ENCODE measurements at regions not wholly inside any gene's neighbourhood (a gene's known extent, or its start where the extent isn't known, plus 50 kb on each side); places are given as distances from the start of the nearest gene placed in this dataset.

DNA sequence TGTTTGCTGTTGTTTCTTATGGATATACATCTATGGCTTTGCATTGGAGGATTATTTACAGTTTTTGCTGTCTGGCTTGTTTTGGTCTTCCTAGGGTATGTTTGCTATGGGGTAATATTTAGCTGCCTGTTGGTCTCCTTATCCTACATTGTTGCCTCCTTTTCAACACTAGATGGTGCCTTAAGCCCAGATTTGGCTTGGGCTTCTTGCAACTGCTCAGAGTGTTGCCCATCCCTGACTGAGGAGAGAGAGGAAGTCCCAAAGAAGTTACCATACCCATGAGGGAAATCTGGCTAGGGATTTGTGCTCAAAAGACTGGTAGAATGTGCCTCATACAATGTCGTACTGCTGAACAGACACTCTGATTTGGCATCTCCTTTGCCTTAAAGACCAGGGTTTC lies 94.6 kb upstream of the MUCL1 start:
- WGBS (ENCODE audit: insufficient coverage) = 75% methylated on average over 1 of the region's 1 CpG

DNA sequence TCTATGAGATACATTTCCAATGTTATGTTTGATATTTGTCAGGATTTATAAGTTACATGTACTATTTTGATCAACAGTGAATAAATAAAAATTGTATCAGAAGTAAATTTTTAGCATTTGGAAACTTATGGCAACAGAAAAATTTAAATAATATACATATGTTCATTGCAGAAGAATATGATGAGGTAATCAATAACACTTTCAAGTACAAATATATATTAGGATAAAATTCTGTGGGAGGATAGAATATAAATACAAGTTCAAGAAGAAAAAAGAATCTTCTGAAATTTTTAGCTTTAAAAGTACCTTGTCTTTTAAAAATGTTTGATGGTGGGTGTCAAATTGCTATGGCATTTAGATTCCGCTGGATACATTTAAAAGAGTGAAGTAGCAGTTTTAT lies 102.8 kb upstream of the MUCL1 start:
- Histone ChIP-seq H2AFZ (ENCODE audit: insufficient read depth, low read depth, low read length, poor library complexity, severe bottlenecking) (no peak overlapping the region), H3K9me3 (ENCODE audit: control extremely low read depth in 1 of 3, control insufficient read depth in 2 of 3, insufficient read depth in 1 of 3, low read length in 2 of 3) (no peaks in the 10 kb centered on the region), H3K36me3 (replicated peaks in 1 of 2; ENCODE audit: control extremely low read depth in 1 of 2, control insufficient read depth in 1 of 2, extremely low read depth in 1 of 2, insufficient read depth in 2 of 2, low read length in 1 of 2) (no peaks in the 10 kb centered on the region), H4K20me1 (ENCODE audit: control insufficient read depth, insufficient read depth, low read length, poor library complexity, severe bottlenecking) (no peaks in the 10 kb centered on the region), H3K27me3 (replicated peaks in 1 of 4; ENCODE audit: control extremely low read depth in 1 of 4, control insufficient read depth in 3 of 4, insufficient read depth in 4 of 4, low read length in 3 of 4) (no peaks in the 10 kb centered on the region), H3K4me2 (replicated peaks; ENCODE audit: low read depth, low read length, poor library complexity, severe bottlenecking) (no peak overlapping the region), H3K4me3 (ENCODE audit: control extremely low read depth in 1 of 5, extremely low read depth in 1 of 5, insufficient read depth in 1 of 5, low read depth in 2 of 5, low read length in 4 of 5) (no peak overlapping the region), H3K4me1 (ENCODE audit: control insufficient read depth in 2 of 2, insufficient read depth in 2 of 2, low read length in 2 of 2) (no peaks in the 10 kb centered on the region), H3K79me2 (ENCODE audit: control insufficient read depth, insufficient read depth, low read length) (no peaks in the 10 kb centered on the region), H3K27ac (ENCODE audit: low read length in 2 of 2) (no peak overlapping the region), H3K9ac (ENCODE audit: low read length) (no peak overlapping the region)
- Mint-ChIP-seq H3K4me3 (no peak overlapping the region), H3K4me1 (peaks cover 7% of the 10 kb centered on the region), H3K27ac (no peak overlapping the region), H3K9me3 (ENCODE audit: insufficient read depth) (no peaks in the 10 kb centered on the region), H3K27me3 (peaks cover 3% of the 10 kb centered on the region)
- TF ChIP-seq EZH2 (IDR thresholded peaks at IDR 0.05; ENCODE audit: borderline replicate concordance, insufficient read depth, low read depth, low read length, poor library complexity, severe bottlenecking) = no peak
- TF ChIP-seq, protein P1, sequence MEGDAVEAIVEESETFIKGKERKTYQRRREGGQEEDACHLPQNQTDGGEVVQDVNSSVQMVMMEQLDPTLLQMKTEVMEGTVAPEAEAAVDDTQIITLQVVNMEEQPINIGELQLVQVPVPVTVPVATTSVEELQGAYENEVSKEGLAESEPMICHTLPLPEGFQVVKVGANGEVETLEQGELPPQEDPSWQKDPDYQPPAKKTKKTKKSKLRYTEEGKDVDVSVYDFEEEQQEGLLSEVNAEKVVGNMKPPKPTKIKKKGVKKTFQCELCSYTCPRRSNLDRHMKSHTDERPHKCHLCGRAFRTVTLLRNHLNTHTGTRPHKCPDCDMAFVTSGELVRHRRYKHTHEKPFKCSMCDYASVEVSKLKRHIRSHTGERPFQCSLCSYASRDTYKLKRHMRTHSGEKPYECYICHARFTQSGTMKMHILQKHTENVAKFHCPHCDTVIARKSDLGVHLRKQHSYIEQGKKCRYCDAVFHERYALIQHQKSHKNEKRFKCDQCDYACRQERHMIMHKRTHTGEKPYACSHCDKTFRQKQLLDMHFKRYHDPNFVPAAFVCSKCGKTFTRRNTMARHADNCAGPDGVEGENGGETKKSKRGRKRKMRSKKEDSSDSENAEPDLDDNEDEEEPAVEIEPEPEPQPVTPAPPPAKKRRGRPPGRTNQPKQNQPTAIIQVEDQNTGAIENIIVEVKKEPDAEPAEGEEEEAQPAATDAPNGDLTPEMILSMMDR (IDR thresholded peaks at IDR 0.05) = no peak
- POLR2A ChIA-PET = no interaction called here
- DNase-seq (no peak), ATAC-seq (ENCODE audit: low read depth) (no peak)
- CTCF ChIA-PET = interaction anchor here (1.1 to 4.4 kb wide), 8 partner anchors 10 to 393 kb away, joined by 3 to 78 read pairs (median 4); no protein-coding TSS in a partner anchor
- intact Hi-C loops (cut with micrococcal nuclease) = no loop called here
- no CpG with 5 or more reads among the region's 1 CpG for WGBS (ENCODE audit: insufficient coverage)

More for the DNA sequence above, 94.6 kb upstream of the MUCL1 start:
- POLR2A ChIA-PET = no interaction called here
- Histone ChIP-seq H3K4me1 (ENCODE audit: control insufficient read depth in 2 of 2, insufficient read depth in 2 of 2, low read length in 2 of 2) (no peaks in the 10 kb centered on the region), H3K9ac (ENCODE audit: low read length) (no peak overlapping the region), H3K4me2 (replicated peaks; ENCODE audit: low read depth, low read length, poor library complexity, severe bottlenecking) (no peak overlapping the region), H4K20me1 (ENCODE audit: control insufficient read depth, insufficient read depth, low read length, poor library complexity, severe bottlenecking) (no peaks in the 10 kb centered on the region), H3K27ac (ENCODE audit: low read length in 2 of 2) (no peak overlapping the region), H3K9me3 (ENCODE audit: control extremely low read depth in 1 of 3, control insufficient read depth in 2 of 3, insufficient read depth in 1 of 3, low read length in 2 of 3) (peaks cover 5 to 12% (median 6%) of the 10 kb centered on the region in 3 donors), H3K79me2 (ENCODE audit: control insufficient read depth, insufficient read depth, low read length) (no peaks in the 10 kb centered on the region), H3K4me3 (ENCODE audit: control extremely low read depth in 1 of 5, extremely low read depth in 1 of 5, insufficient read depth in 1 of 5, low read depth in 2 of 5, low read length in 4 of 5) (no peak overlapping the region), H3K27me3 (replicated peaks in 1 of 4; ENCODE audit: control extremely low read depth in 1 of 4, control insufficient read depth in 3 of 4, insufficient read depth in 4 of 4, low read length in 3 of 4) (peaks cover 0 to 11% (median 5%) of the 10 kb centered on the region in 4 experiments), H2AFZ (ENCODE audit: insufficient read depth, low read depth, low read length, poor library complexity, severe bottlenecking) (no peak overlapping the region), H3K36me3 (replicated peaks in 1 of 2; ENCODE audit: control extremely low read depth in 1 of 2, control insufficient read depth in 1 of 2, extremely low read depth in 1 of 2, insufficient read depth in 2 of 2, low read length in 1 of 2) (no peaks in the 10 kb centered on the region)
- H3K27ac Mint-ChIP-seq = no peak overlapping the region
- TF ChIP-seq, protein P1 (IDR thresholded peaks at IDR 0.05) = no peak
- TF ChIP-seq EZH2 (IDR thresholded peaks at IDR 0.05; ENCODE audit: borderline replicate concordance, insufficient read depth, low read depth, low read length, poor library complexity, severe bottlenecking) = no peak
- intact Hi-C loops (cut with micrococcal nuclease) = no loop called here
- H3K27me3 Mint-ChIP-seq = peaks cover 21% of the 10 kb centered on the region
- no peak for DNase-seq
- no peaks in the 10 kb centered on the region for H3K4me1 Mint-ChIP-seq
- no peak overlapping the region for H3K4me3 Mint-ChIP-seq
- ATAC-seq (ENCODE audit: low read depth) = no peak
- H3K9me3 Mint-ChIP-seq (ENCODE audit: insufficient read depth) = peaks cover 7% of the 10 kb centered on the region
- CTCF ChIA-PET = interaction anchor here (3.2 kb wide), 1 partner anchor 10 kb away, joined by 17 read pairs; no protein-coding TSS in a partner anchor
